GM12878 (cell line): ENCODE measurements at regions not wholly inside any gene's neighbourhood (a gene's known extent, or its start where the extent isn't known, plus 50 kb on each side); places are given as distances from the start of the nearest gene placed in this dataset.

ENCODE experiments used
- ATAC-seq: fragments of 200-7000 bp; cut with Tn5 transposase; 3 replicates; pipeline ENCODE4 v1.9.1; 2020; ENCODE audit warnings: mild to moderate bottlenecking, moderate library complexity
- BruUV-seq: library from RNA; stranded (reverse); fragments of 400-500 nt; replicated peaks from 2 replicates; lab custom pipeline; 2021; lab: Mats Ljungman, UMichigan
- CTCF ChIA-PET: fragments of 300-600 bp; sonication (Branson Sonifier 250); formaldehyde crosslinking; extraction: SDS; loops from one replicate; lab custom pipeline; 2021; ENCODE audit warnings: inconsistent platforms; lab: Yijun Ruan, JAX
- POLR2A ChIA-PET: fragments of 350-600 bp; formaldehyde crosslinking; extraction: SDS; loops from one replicate; lab custom pipeline; 2021; ENCODE audit warnings: inconsistent platforms; lab: Charles Lee
- RAD21 ChIA-PET: fragments of 300-600 bp; sonication (Branson Sonifier 250); formaldehyde crosslinking; loops from one replicate; lab custom pipeline; 2023; ENCODE audit warnings: antibody characterized with exemption; ENCODE audit not compliant: unreplicated experiment; lab: Charles Lee
- SMC1A ChIA-PET: fragments of 300-600 bp; sonication (Branson Sonifier 250); formaldehyde crosslinking; loops from one replicate; lab custom pipeline; 2023; ENCODE audit not compliant: unreplicated experiment, uncharacterized antibody; lab: Charles Lee
- DNase-seq: peaks from one replicate; pipeline ENCODE4 v3.0.0-alpha.2; 2011; ENCODE audit warnings: low read depth, low spot score
- FAIRE-seq: peaks from 3 replicates; lab custom pipeline; 2011; peaks lifted over from hg19 to GRCh38; lab: Jason Lieb, UNC
- H2AFZ ChIP-seq: 2 replicates; pipeline ENCODE4 v1.6.0; 2011; ENCODE audit warnings: low read depth, low read length, control low read depth; ENCODE audit not compliant: control insufficient read depth
- H3K27ac ChIP-seq: 2 replicates; pipeline ENCODE4 v1.5.1; 2011; ENCODE audit warnings: control low read depth; ENCODE audit not compliant: control insufficient read depth, insufficient read depth
- H3K27me3 ChIP-seq, 2 experiments: replicated peaks in 1 of 2; 2 replicates each; pipeline versions ENCODE4 v1.6.0 to v1.6.1; 2011; ENCODE audit warnings: low read length in 1 of 2; ENCODE audit not compliant: control insufficient read depth in 2 of 2, insufficient read depth in 2 of 2
- H3K36me3 ChIP-seq, 2 experiments: 2 replicates each; pipeline ENCODE4 v1.5.1; 2011; ENCODE audit warnings: low read length in 1 of 2; ENCODE audit not compliant: control insufficient read depth in 2 of 2, insufficient read depth in 2 of 2
- H3K4me1 ChIP-seq: 2 replicates; pipeline ENCODE4 v1.6.1; 2011; ENCODE audit warnings: mild to moderate bottlenecking, low read length, moderate library complexity, mixed read lengths; ENCODE audit not compliant: control insufficient read depth, insufficient read depth
- H3K4me2 ChIP-seq: 2 replicates; pipeline ENCODE4 v1.6.0; 2011; ENCODE audit warnings: control low read depth; ENCODE audit not compliant: control insufficient read depth, insufficient read depth
- H3K4me3 ChIP-seq: fragments of 200-600 bp; sonication (generic); 2 replicates; pipeline ENCODE4 v1.5.1; 2016
- H3K79me2 ChIP-seq: 2 replicates; pipeline ENCODE4 v1.6.0; 2011; ENCODE audit warnings: low read length; ENCODE audit not compliant: control insufficient read depth, insufficient read depth
- H3K9ac ChIP-seq: 2 replicates; pipeline ENCODE4 v1.8.0; 2011; ENCODE audit warnings: low read length, control low read depth, mixed read lengths; ENCODE audit not compliant: control insufficient read depth, insufficient read depth
- H3K9me3 ChIP-seq: replicated peaks from 3 replicates; pipeline ENCODE4 v1.5.1; 2011; ENCODE audit warnings: mild to moderate bottlenecking, low read length; ENCODE audit not compliant: control insufficient read depth, insufficient read depth
- H4K20me1 ChIP-seq: 2 replicates; pipeline ENCODE4 v1.6.0; 2011; ENCODE audit not compliant: control insufficient read depth, insufficient read depth
- CBX5 ChIP-seq: sonication (generic); IDR thresholded peaks from 2 replicates; pipeline ENCODE4 v1.6.1; 2016; ENCODE audit warnings: low read depth, moderate library complexity, mild to moderate bottlenecking, inconsistent platforms
- KLF5 ChIP-seq: fragments of 450-650 bp; IDR thresholded peaks from 2 replicates; pipeline ENCODE4 v1.6.1; 2014; ENCODE audit warnings: mild to moderate bottlenecking; ENCODE audit not compliant: partially characterized antibody
- RCOR1 ChIP-seq: conservative IDR thresholded peaks from 2 replicates; pipeline ENCODE4 v1.6.1; 2012; ENCODE audit warnings: low read depth, low read length, improper control_type of control experiment
- ZBTB4 ChIP-seq: fragments of 450-650 bp; formaldehyde crosslinking; IDR thresholded peaks from 2 replicates; pipeline ENCODE4 v1.4.0; 2022; ENCODE audit warnings: mild to moderate bottlenecking, moderate library complexity
- WGBS: methylation state at CpG from one replicate; pipeline ENCODE4 v1.1.6; 2016; ENCODE audit warnings: low lambda C conversion rate; ENCODE audit not compliant: insufficient replicate concordance, insufficient coverage; ENCODE audit errors: missing lambda C conversion rate; 5-methylcytosine and 5-hydroxymethylcytosine counted together
- in situ Hi-C: fragments of 300-500 bp; cut with MboI; formaldehyde crosslinking; loops from 9 replicates; pipeline ENCODE4 v1.14.3; 2018; ENCODE audit warnings: mixed read lengths
- intact Hi-C: fragments of 100-400 bp; cut with micrococcal nuclease; formaldehyde crosslinking; loops from one replicate; pipeline ENCODE4 v1.14.2; 2022; ENCODE audit not compliant: unreplicated experiment

GRCh38 chr2:181122601-181123000, 142.2 kb downstream of the UBE2E3 start:
- no peak overlapping the region for H2AFZ ChIP-seq
- in situ Hi-C loops, result loop anchor here (5.0 kb wide), 1 partner anchor 185 kb away; no protein-coding TSS in a partner anchor
- no peaks in the 10 kb centered on the region for H3K9me3 ChIP-seq
- ChIA-PET POLR2A (interaction anchor here (1.5 kb wide), 1 partner anchor 10 kb away, joined by 5 read pairs; no protein-coding TSS in a partner anchor), RAD21 (interaction anchor here (1.2 to 1.4 kb wide), 3 partner anchors 9 to 31 kb away, joined by 3 to 4 read pairs (median 4); no protein-coding TSS in a partner anchor), SMC1A (interaction anchor here (0.7 to 3.1 kb wide), 5 partner anchors 11 to 462 kb away, joined by 3 to 14 read pairs (median 3); no protein-coding TSS in a partner anchor), CTCF (interaction anchor here (1.1 to 2.6 kb wide), 4 partner anchors 11 to 52 kb away, joined by 3 to 11 read pairs (median 6); no protein-coding TSS in a partner anchor)
- no peak overlapping the region for H3K4me3 ChIP-seq
- no peaks in the 10 kb centered on the region for H4K20me1 ChIP-seq
- DNase-seq (no peak), FAIRE-seq (no peak), ATAC-seq (no peak)
- intact Hi-C loops, result no loop called here
- TF ChIP-seq ZBTB4 (CRISPR knock-in tag), result no peak
- no peak for TF ChIP-seq CBX5
- no peak for TF ChIP-seq KLF5
- TF ChIP-seq RCOR1, result no peak
- no TSS peak for BruUV-seq
- no peak overlapping the region for H3K9ac ChIP-seq
- H3K4me1 ChIP-seq, result peaks cover 10% of the 10 kb centered on the region
- H3K27ac ChIP-seq, result no peak overlapping the region
- H3K27me3 ChIP-seq, result no peaks in the 10 kb centered on the region; a peak in 1 of 4 replicates
- no peak overlapping the region for H3K4me2 ChIP-seq
- 45% methylated on average over 2 of the region's 2 CpGs for whole genome bisulfite sequencing
- no peaks in the 10 kb centered on the region for H3K36me3 ChIP-seq
- H3K79me2 ChIP-seq, result no peaks in the 10 kb centered on the region
